ENCODE measurements at regions not wholly inside any gene's neighbourhood (a gene's known extent, or its start where the extent isn't known, plus 50 kb on each side); places are given as distances from the start of the nearest gene placed in this dataset.
"Not testable (repeated sequence)": the region's sequence is repeated elsewhere in the genome, so short reads cannot be mapped to it uniquely, and the experiment has no call there.

- no peak for DNase-seq (ENCODE audit: low spot score)
Measured at GRCh38 chr2:64795024-64795592, 141.4 kb upstream of the SERTAD2 start.

DNA sequence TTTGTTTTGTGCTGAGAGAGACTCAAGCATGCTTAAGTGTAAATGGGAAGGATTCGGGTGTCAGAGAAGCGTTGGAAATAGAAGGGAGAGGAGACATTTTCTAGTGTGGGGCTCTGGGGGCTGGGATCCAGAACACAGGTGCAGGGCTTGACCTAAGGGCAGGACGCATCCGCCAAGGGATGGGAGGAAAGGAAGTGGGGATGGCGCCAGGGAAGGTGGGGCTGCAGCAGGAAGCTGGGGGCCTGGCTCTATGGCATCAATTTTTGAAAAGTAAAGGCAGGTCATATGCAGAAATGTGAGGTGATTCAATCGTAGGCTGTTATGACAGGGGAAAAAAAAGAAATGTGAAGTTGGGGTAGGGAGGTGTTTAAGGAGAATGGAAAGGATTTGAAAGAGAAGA lies 143.2 kb upstream of the SERTAD2 start:
- no peak for DNase-seq (ENCODE audit: low spot score)

GRCh38 chr2:64797881-64798575 lies 144.3 kb upstream of the SERTAD2 start:
- DNase-seq (ENCODE audit: low spot score): peak; percentile 67

GRCh38 chr2:64799592-64800252 lies 146.0 kb upstream of the SERTAD2 start:
- DNase-seq (ENCODE audit: low spot score): peak; percentile 71

DNA sequence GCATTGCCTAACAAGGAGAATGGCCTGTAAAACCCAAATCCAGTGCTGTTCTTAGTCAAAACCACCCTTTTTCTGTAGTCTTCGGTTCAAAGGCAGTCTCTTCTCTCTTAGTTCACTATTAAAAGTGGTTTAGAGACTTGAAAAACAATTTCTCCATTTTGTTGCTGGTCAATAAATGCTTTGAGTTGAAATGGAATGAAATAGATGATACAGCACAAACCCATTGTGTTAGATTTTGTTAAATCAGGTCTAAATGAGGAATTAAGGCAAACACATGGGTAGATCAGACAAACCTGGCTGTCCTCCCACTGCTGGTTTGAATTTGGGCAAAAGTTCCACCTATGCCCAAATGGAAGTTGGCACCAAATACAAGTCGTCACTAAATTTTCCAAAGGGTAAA lies 150.1 kb upstream of the SERTAD2 start:
- no peak for DNase-seq (ENCODE audit: low spot score)

DNA sequence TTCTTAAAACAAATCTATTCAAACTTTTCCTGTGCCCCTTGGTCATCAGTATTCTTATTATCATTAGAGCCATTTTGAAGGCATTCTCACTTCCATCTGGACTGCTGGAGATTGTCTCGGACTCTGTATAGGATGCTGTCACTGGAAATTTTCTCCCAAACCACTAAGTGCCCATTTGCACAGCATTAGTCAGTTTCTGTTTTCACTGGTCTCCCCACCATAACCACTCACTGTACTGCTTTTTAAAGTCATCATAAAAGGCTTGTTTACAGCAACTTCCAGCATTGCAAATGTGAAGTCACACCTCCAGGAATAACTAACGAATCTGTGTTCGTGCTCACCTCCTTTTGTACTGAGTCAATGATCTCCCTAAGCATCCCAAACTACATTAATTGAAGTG lies 150.9 kb upstream of the SERTAD2 start:
- DNase-seq (ENCODE audit: low spot score): no peak

- peak; percentile 76 for DNase-seq (ENCODE audit: low spot score)
Measured at GRCh38 chr2:64807417-64807816, 153.7 kb upstream of the SERTAD2 start.

DNA sequence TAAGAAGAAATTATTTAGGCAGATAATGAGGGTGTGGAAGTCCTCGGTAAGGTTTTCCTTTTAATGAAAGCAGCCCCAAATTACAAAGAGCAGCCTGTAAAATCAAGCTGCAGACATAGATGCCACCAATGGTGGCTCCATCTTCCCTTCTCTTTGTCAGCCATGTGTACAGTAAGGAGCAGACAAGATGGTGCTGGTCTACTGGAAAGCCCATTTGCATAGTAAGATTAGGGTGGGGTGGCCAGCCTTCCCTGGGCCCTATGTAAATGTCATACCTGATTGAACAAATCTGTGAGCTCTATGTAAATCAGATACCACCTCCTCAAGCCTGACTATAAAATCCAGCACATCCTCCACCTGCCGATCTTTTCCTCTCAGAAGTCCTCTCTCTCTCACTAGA lies 154.4 kb upstream of the SERTAD2 start:
- DNase-seq (ENCODE audit: low spot score): no peak

GRCh38 chr2:64808754-64809153 lies 155.0 kb upstream of the SERTAD2 start:
- DNase-seq (ENCODE audit: low spot score): no peak

- no peak for DNase-seq (ENCODE audit: low spot score)
Measured at GRCh38 chr2:64809216-64809615, 155.5 kb upstream of the SERTAD2 start.

GRCh38 chr2:64812285-64812684 lies 158.6 kb upstream of the SERTAD2 start:
- no peak for DNase-seq (ENCODE audit: low spot score)

GRCh38 chr2:64814007-64814406 lies 160.3 kb upstream of the SERTAD2 start:
- DNase-seq (ENCODE audit: low spot score): no peak

- DNase-seq (ENCODE audit: low spot score): not testable (repeated sequence)
Measured at GRCh38 chr2:64816526-64816925, 162.8 kb upstream of the SERTAD2 start.

DNA sequence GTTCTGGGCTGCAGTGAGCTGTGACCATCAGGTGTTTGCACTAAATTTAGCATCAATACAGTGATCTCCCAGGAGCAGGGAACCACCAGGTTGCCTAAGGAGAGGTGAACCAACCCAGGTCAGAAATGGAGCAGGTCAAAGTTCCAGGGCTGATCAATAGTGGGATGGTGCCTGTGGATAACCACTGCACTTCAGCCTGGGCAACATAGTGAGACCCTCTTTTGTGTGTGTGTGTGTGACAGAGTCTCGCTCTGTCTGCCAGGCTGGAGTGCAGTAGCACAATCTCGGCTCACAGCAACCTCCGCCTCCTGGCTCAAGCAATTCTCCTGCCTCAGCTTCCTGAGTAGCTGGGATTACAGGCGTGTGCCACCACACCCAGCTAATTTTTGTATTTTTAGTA lies 163.7 kb upstream of the SERTAD2 start:
- DNase-seq (ENCODE audit: low spot score): no peak

GRCh38 chr2:64818664-64819060 lies 164.9 kb upstream of the SERTAD2 start:
- DNase-seq (ENCODE audit: low spot score): no peak

- no peak for DNase-seq (ENCODE audit: low spot score)
Measured at GRCh38 chr2:64819361-64819760, 165.6 kb upstream of the SERTAD2 start.

GRCh38 chr2:64819774-64820688 lies 166.3 kb upstream of the SERTAD2 start:
- peak; percentile 15 for DNase-seq (ENCODE audit: low spot score)

DNA sequence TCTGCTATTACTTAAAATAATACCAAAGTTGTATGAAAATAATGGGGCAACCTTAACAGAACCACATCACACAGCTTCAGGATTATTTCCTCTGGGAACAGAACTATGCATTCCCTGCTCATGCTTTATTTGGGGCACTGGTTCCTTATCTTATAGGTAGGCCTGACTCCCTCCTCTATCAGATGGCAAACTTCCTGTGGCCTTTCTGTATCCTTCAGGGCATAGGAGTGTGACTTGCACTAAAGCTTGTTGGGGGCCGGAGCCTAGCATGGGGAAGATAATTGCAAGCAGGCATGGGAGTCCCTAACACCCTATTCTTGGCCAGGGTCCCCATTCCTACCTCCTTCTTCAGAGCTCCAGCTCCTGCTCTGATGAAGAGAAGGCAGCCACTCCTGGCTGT lies 167.2 kb upstream of the SERTAD2 start:
- no peak for DNase-seq (ENCODE audit: low spot score)

GRCh38 chr2:64823794-64824193 lies 165.4 kb upstream of the SLC1A4 start:
- DNase-seq (ENCODE audit: low spot score): no peak

DNA sequence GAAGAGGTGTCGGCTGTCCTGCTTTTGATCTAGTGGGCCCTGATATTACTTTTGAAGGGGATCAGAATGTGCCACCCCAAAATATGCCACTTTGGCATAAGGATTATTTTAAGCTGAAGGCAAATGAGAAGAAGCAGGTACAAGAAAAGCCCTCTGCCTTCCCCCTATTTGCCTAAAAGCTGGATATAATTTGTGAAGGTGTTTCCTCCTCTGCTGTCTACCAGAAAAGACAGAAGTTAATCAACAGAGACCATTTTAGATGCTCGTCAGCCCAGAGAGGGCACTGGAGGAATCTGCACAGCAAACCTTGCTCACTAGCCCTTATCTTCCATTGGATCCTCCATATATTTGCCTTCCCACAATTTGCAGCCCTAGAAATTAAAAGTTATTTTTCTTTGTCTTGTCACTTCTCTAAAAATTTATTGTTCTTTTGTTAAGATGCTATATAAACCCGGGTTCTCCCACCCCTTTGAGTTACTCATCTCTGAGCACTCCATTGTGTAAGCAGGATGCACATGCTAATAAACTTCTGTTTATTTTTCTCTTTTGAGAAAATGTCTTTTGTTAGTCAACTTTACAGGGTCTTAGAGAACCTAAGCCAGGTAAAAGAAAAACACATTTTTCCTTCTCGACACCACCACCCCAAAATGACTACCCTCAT lies 163.2 kb upstream of the SLC1A4 start:
- no peak for DNase-seq (ENCODE audit: low spot score)

DNA sequence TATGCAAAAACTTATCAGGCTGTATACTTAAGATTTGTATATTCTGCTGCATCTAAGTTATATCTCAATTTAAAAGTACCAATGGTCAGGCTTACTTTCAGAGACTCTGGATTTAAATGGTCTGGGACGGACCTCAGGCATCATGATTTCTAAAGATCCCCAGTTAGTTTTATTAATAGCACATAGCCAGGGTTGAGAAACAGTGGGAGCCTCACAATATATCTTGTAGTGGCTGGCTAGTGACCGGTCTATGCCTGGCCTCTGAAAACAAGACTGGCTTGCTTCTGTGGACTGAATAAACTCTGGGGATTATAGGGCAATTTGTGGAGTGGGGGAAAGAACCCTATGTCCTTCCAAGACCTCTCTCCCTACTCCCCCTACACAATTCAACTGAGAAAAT lies 162.5 kb upstream of the SLC1A4 start:
- DNase-seq (ENCODE audit: low spot score): no peak

GRCh38 chr2:64828261-64828660 lies 160.9 kb upstream of the SLC1A4 start:
- no peak for DNase-seq (ENCODE audit: low spot score)

All from LoVo (cell line).